GM23248 (cell line): ENCODE measurements at regions not wholly inside any gene's neighbourhood (a gene's known extent, or its start where the extent isn't known, plus 50 kb on each side); places are given as distances from the start of the nearest gene placed in this dataset.

Experiments used
- DNase-seq: peaks from one replicate; pipeline ENCODE4 v3.0.0-alpha.2; 2015
- H2AFZ ChIP-seq: fragments of 200-600 bp; sonication (generic); 2 replicates; pipeline ENCODE4 v1.6.1; 2016; ENCODE audit warnings: antibody characterized with exemption
- H3F3A ChIP-seq: fragments of 200-600 bp; sonication (generic); 2 replicates; pipeline ENCODE4 v1.6.1; 2016; ENCODE audit warnings: mild to moderate bottlenecking, antibody characterized with exemption, mixed run types; ENCODE audit not compliant: insufficient read depth
- H3K27ac ChIP-seq: fragments of 200-600 bp; sonication (generic); 2 replicates; pipeline ENCODE4 v1.5.1; 2016; ENCODE audit warnings: mild to moderate bottlenecking
- H3K27me3 ChIP-seq: fragments of 200-600 bp; sonication (generic); replicated peaks from 2 replicates; pipeline ENCODE4 v1.6.1; 2016; ENCODE audit warnings: mild to moderate bottlenecking; ENCODE audit not compliant: insufficient read depth
- H3K36me3 ChIP-seq: fragments of 200-600 bp; sonication (generic); 2 replicates; pipeline ENCODE4 v1.6.1; 2016; ENCODE audit warnings: low read depth, mild to moderate bottlenecking
- H3K4me1 ChIP-seq: fragments of 200-600 bp; sonication (generic); 2 replicates; pipeline ENCODE4 v1.6.1; 2016; ENCODE audit warnings: mild to moderate bottlenecking; ENCODE audit not compliant: insufficient read depth
- H3K4me2 ChIP-seq: fragments of 200-600 bp; sonication (generic); one replicate; pipeline ENCODE4 v1.6.1; 2016; ENCODE audit warnings: mild to moderate bottlenecking; ENCODE audit not compliant: unreplicated experiment
- H3K4me3 ChIP-seq: fragments of 200-600 bp; sonication (generic); 2 replicates; pipeline ENCODE4 v1.5.1; 2016; ENCODE audit warnings: mild to moderate bottlenecking
- H3K79me2 ChIP-seq: fragments of 200-600 bp; sonication (generic); 2 replicates; pipeline ENCODE4 v1.6.1; 2016; ENCODE audit warnings: mild to moderate bottlenecking; ENCODE audit not compliant: insufficient read depth
- H3K9ac ChIP-seq: fragments of 200-600 bp; sonication (generic); 2 replicates; pipeline ENCODE4 v1.6.1; 2016; ENCODE audit warnings: mild to moderate bottlenecking
- H3K9me2 ChIP-seq: fragments of 200-600 bp; sonication (generic); 2 replicates; pipeline ENCODE4 v1.6.1; 2016; ENCODE audit warnings: mixed run types, mild to moderate bottlenecking, moderate library complexity; ENCODE audit not compliant: insufficient read depth
- H3K9me3 ChIP-seq: fragments of 200-600 bp; sonication (generic); one replicate; pipeline ENCODE4 v1.6.1; 2017; ENCODE audit warnings: low read depth
- H4K20me1 ChIP-seq: fragments of 200-600 bp; sonication (generic); 2 replicates; pipeline ENCODE4 v1.6.0; 2016; ENCODE audit not compliant: insufficient read depth
- EZH2 ChIP-seq: fragments of 200-600 bp; sonication (generic); IDR thresholded peaks from 2 replicates; pipeline ENCODE4 v1.6.1; 2018; ENCODE audit warnings: antibody characterized with exemption, mild to moderate bottlenecking; ENCODE audit not compliant: insufficient read depth, poor library complexity, severe bottlenecking
- EZH2phosphoT487 ChIP-seq: fragments of 200-600 bp; sonication (generic); IDR thresholded peaks from 2 replicates; pipeline ENCODE4 v1.6.1; 2018; ENCODE audit warnings: antibody characterized with exemption, moderate library complexity, mild to moderate bottlenecking, low read depth; ENCODE audit not compliant: insufficient read depth
- WGBS, 2 experiments: methylation state at CpG; one replicate each; pipeline ENCODE4 v1.1.6; 2015 to 2017; ENCODE audit warnings: low lambda C conversion rate in 2 of 2, low coverage in 1 of 2; ENCODE audit errors: missing lambda C conversion rate in 2 of 2; 5-methylcytosine and 5-hydroxymethylcytosine counted together
- in situ Hi-C: fragments of 300-500 bp; cut with MboI; formaldehyde crosslinking; loops from 2 replicates; pipeline ENCODE4 v1.15.0; 2020

DNA sequence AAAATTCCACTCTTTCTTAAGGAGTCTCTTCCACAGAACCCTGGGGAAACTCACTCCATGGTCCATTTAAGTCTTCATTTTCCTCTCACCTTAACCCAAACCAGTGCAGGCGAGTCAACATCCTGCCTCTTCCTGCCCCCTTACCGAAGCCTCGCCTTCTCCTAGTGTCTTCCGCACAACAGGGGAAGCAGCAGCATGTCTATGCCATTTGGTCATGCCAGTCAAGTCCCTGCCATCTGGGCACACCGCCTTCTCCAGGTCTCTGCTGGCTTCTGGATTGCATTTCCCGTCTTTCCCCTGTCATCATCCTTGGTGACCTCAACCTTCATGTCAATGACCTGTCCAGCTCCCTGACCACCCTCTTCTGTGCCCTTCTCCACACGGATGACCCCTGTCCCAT is 77.3 kb upstream of the FZD7 start:
- Histone ChIP-seq H3K79me2 (no peaks in the 10 kb centered on the region), H3K4me2 (no peak overlapping the region), H2AFZ (no peak overlapping the region), H4K20me1 (no peaks in the 10 kb centered on the region), H3K27me3 (peaks cover 19% of the 10 kb centered on the region), H3K9ac (no peak overlapping the region), H3K4me3 (no peak overlapping the region), H3K9me3 (no peaks in the 10 kb centered on the region), H3K9me2 (no peaks in the 10 kb centered on the region), H3K27ac (no peak overlapping the region), H3K36me3 (no peaks in the 10 kb centered on the region), H3F3A (no peaks in the 10 kb centered on the region), H3K4me1 (0 out of 2 replicates have a peak, but pooled peaks cover 3% of the 10 kb centered on the region)
- in situ Hi-C loops: no loop called here
- TF ChIP-seq EZH2phosphoT487 (no peak), EZH2 (no peak)
- DNase-seq: no peak
- WGBS, 2 experiments: 83 to 88% methylated on average over 7 of the region's 7 CpGs

DNA sequence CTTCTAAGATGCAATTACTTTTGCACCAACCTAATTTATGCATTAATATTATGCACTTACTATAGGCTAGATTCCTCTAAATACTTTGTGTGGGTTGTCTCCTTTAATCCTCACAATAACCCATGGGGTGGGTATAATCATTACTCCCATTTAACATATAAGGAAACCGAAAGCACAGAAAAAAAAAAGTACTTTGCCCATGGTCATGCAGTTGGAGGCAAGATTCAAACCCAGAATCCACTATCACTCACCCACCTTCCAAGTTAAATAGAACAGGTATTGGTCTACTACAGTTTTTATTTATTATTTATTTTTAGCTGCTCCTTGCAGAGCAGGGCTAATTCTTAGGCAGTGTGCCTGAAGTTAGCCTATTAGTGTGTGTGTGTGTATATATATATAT is 76.6 kb upstream of the FZD7 start:
- Histone ChIP-seq H3K27ac (no peak overlapping the region), H3K27me3 (peaks cover 19% of the 10 kb centered on the region), H3K9ac (no peak overlapping the region), H4K20me1 (no peaks in the 10 kb centered on the region), H3K36me3 (no peaks in the 10 kb centered on the region), H3F3A (no peaks in the 10 kb centered on the region), H3K9me2 (no peaks in the 10 kb centered on the region), H3K79me2 (no peaks in the 10 kb centered on the region), H2AFZ (no peak overlapping the region), H3K4me3 (no peak overlapping the region), H3K4me1 (0 out of 2 replicates have a peak, but pooled peaks cover 3% of the 10 kb centered on the region), H3K9me3 (no peaks in the 10 kb centered on the region), H3K4me2 (no peak overlapping the region)
- in situ Hi-C loops: no loop called here
- no peak for DNase-seq
- 76 to 78% methylated on average over 1 of the region's 1 CpG for WGBS, 2 experiments
- TF ChIP-seq EZH2phosphoT487 (no peak), EZH2 (no peak)

DNA sequence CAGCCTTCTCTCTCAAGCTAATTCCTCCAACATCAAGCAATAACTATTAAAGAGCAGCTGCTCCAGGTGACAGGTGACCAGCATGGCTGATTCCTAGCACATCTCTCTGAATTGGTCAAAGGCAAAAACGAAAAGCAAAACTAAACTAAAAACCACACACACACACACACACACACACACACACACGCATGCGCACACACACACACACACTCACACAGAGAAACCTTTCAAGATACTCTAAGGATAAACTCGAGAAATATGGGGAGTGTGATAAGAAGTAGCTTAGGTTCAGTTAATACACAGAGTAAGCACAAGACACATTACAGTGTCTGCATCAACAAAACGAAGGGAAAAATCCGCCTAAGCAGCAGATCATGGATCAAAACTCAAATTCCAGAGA is 74.5 kb upstream of the FZD7 start:
- H3K4me3 ChIP-seq: no peak overlapping the region
- WGBS, 2 experiments: 30 to 38% methylated on average over 6 of the region's 6 CpGs

DNA sequence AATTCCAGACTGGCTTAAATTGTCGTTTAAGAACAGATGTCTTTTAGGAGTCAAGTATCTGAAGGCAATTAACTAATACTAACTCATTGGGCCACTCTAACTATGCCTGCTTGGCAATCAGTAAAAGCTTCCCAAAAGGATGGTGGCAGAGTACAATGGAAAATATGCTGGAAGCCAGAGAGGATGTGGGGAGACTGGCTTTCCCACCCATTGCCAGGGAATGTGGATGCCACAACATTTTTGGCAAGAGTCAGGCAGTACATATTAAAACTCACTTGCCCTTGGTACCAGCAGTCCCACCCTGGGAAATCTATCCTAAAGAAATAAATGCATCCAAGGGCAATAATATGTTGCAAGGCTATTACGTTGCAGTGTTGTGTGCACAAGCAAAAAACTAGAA is 74.0 kb upstream of the FZD7 start:
- H3K4me3 ChIP-seq: no peak overlapping the region
- H3K9ac ChIP-seq: no peak overlapping the region
- H3K27ac ChIP-seq: no peak overlapping the region
- H3K9me2 ChIP-seq: no peaks in the 10 kb centered on the region
- H3K36me3 ChIP-seq: no peaks in the 10 kb centered on the region
- H3K79me2 ChIP-seq: no peaks in the 10 kb centered on the region
- peak; percentile 32 for DNase-seq
- H3K4me2 ChIP-seq: no peak overlapping the region
- H3K4me1 ChIP-seq: 0 out of 2 replicates have a peak, but pooled peaks cover 3% of the 10 kb centered on the region
- 44 to 46% methylated on average over 2 of the region's 2 CpGs for WGBS, 2 experiments
- no peaks in the 10 kb centered on the region for H3K9me3 ChIP-seq
- TF ChIP-seq EZH2phosphoT487: no peak
- no peak for TF ChIP-seq EZH2
- H3K27me3 ChIP-seq: peaks cover 19% of the 10 kb centered on the region
- in situ Hi-C loops: no loop called here
- H4K20me1 ChIP-seq: no peaks in the 10 kb centered on the region
- H3F3A ChIP-seq: no peaks in the 10 kb centered on the region
- no peak overlapping the region for H2AFZ ChIP-seq

More for the DNA sequence above, 74.5 kb upstream of the FZD7 start:
- H3K9me2 ChIP-seq: no peaks in the 10 kb centered on the region
- no peaks in the 10 kb centered on the region for H3K36me3 ChIP-seq
- H3K79me2 ChIP-seq: no peaks in the 10 kb centered on the region
- H3K4me1 ChIP-seq: 0 out of 2 replicates have a peak, but pooled peaks cover 3% of the 10 kb centered on the region
- H3K27me3 ChIP-seq: peaks cover 19% of the 10 kb centered on the region
- H2AFZ ChIP-seq: no peak overlapping the region
- H3F3A ChIP-seq: no peaks in the 10 kb centered on the region
- no peak overlapping the region for H3K4me2 ChIP-seq
- in situ Hi-C loops: no loop called here
- H3K9me3 ChIP-seq: no peaks in the 10 kb centered on the region
- no peak overlapping the region for H3K27ac ChIP-seq
- DNase-seq: no peak
- no peak overlapping the region for H3K9ac ChIP-seq
- H4K20me1 ChIP-seq: no peaks in the 10 kb centered on the region
- TF ChIP-seq EZH2 (no peak), EZH2phosphoT487 (no peak)

DNA sequence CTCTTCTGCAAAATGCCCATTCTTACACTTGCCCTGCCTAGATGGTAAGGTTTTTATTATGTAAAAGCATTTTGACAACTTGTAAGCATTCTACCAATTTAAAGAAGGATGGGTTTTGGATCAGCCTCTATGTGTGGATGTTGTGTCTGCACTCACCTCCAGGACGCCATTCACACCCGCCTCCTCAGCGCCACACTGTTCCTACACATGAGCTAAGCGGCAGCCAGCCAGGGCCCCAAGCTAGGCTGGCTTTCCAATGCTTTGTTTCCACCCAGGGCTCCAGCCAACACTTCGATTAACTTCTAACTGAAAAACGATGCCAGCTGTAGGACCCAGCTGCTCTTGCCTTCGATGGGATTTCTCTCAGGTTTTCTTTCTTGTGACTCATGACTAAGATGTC is 73.3 kb upstream of the FZD7 start:
- 51 to 52% methylated on average over 7 of the region's 7 CpGs for WGBS, 2 experiments
- H3K27me3 ChIP-seq: peaks cover 19% of the 10 kb centered on the region
- no peaks in the 10 kb centered on the region for H3F3A ChIP-seq
- in situ Hi-C loops: no loop called here
- no peak overlapping the region for H3K9ac ChIP-seq
- H3K4me3 ChIP-seq: no peak overlapping the region
- H3K9me2 ChIP-seq: no peaks in the 10 kb centered on the region
- no peak for DNase-seq
- no peak overlapping the region for H3K27ac ChIP-seq
- H3K79me2 ChIP-seq: no peaks in the 10 kb centered on the region
- no peaks in the 10 kb centered on the region for H3K9me3 ChIP-seq
- H3K4me1 ChIP-seq: 0 out of 2 replicates have a peak, but pooled peaks cover 3% of the 10 kb centered on the region
- no peak overlapping the region for H3K4me2 ChIP-seq
- H2AFZ ChIP-seq: no peak overlapping the region
- H3K36me3 ChIP-seq: no peaks in the 10 kb centered on the region
- TF ChIP-seq EZH2phosphoT487 (no peak), EZH2 (no peak)
- no peaks in the 10 kb centered on the region for H4K20me1 ChIP-seq
